GM19351 (cell line): ENCODE measurements at regions not wholly inside any gene's neighbourhood (a gene's known extent, or its start where the extent isn't known, plus 50 kb on each side); places are given as distances from the start of the nearest gene placed in this dataset.

Source experiments
- ATAC-seq: cut with Tn5 transposase; IDR thresholded peaks from one replicate; pipeline ENCODE4 v1.9.1; 2021; ENCODE audit warnings: mild to moderate bottlenecking, moderate library complexity; ENCODE audit not compliant: unreplicated experiment

DNA sequence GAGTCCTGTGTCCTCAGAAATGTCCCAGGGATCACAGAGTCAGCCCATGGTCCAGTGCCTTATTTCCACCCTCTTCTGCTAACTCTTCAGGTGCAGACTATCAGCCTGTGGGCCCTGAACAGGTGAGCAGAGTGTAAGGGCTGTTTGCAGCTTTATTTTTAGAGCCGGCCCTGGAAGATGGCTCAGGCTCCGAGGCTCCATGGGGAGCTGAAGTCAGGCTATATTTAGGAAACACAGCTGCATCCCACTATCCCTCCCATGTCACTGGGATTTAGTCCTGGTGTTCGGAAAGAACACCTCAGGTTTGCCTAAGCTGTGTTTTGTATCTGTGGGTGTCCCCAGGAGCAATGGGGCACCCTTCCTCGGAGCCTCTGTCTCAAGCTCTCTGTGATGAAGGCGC is 126.9 kb downstream of the RPS24 start:
- ATAC-seq = no peak

GRCh38 chr10:78162853-78163252 is 129.2 kb downstream of the RPS24 start:
- no peak for ATAC-seq

DNA sequence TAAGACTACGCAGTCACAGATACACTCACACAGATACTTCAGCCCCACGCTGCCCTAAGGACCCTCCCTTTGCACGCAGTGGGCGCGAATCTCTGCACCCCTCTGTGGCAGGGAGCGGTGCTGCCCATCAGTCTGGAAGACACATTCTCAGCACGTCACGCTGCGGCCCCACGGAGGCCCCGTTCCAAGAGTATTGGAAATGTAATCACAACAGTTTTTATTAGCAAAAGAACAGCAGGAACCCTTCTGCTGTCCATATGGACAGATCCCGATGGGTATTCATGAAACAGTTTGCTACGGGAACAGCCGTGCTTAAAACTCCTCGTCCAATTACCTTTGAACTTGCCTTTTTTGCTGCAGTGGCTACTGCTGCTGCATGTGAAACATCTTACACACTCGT is 131.0 kb downstream of the RPS24 start:
- no peak for ATAC-seq

- ATAC-seq = no peak
Measured at GRCh38 chr10:78165172-78165571, 131.5 kb downstream of the RPS24 start.

DNA sequence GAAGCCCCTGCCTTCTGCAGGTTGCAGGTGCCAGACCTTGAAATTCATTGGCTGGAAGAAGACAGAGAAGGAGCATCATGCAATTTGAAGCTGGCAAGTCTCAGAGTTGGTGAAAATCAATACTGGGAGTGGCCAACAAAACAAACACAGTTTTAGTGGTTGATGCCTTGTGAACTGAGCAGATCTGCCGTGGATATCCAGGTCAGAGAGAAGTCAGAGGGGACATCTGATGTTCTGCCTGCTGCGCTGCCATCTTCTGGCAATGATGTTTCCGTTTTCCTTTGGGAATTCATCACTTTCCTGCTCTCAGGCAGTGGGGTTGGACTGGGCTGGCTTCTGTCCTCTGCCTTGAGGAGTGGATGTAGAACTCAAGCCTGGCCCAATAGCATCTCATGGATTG is 132.0 kb downstream of the RPS24 start:
- no peak for ATAC-seq

DNA sequence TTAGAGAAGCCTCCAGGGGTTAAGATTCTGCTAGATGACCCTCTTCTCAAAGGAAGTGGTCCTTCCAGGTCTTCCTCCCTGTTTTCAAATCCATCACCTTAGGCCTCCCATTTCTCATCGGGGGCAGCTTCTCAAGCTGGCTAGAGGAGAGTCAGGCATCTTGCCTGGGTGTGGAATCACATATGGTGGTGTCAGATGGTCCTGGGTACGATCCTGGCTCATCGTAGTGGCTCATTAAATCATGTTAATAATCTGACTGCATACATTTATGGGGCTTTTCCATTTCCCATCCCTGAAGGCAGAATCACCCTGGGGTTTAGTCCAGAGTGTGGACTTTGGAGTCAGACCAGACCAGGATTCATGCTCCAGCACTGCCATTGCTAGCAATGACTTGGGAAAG is 132.6 kb downstream of the RPS24 start:
- ATAC-seq = no peak

GRCh38 chr10:78169214-78169613 is 135.6 kb downstream of the RPS24 start:
- ATAC-seq = no peak

GRCh38 chr10:78170026-78170475 is 136.4 kb downstream of the RPS24 start:
- no peak for ATAC-seq

GRCh38 chr10:78171633-78172400 is 138.2 kb downstream of the RPS24 start:
- ATAC-seq = no peak

DNA sequence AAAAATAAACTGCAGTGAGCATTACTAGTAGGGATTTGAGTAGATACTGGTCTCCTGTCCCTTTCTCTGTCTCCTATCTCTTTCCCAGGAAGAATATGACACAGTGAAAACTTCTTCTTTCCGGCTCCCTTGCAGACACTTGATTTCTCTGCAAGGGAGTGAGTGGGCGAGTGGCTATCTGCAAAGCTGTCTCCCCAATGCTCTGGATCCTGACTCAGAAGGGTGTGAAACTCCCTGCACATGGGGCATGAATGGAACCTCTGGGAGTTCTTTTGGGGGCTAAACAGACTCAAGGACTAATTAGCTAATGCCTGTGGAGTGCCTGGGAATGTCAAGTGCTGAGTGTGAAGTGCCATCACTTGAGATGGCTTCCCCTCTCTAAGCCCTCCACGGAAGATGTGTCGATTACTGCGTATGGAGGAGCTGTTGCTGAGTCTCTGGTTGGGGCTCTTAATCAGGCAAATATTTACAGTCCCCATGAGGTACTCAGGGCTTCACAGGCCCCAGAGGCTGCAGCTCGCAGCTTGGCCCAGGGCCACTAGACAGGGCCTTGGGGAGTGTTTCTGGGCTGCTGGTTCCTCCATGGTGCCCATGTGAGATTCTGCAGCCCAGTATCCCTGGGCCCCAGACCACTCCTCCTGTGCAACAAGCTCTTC is 139.8 kb downstream of the RPS24 start:
- no peak for ATAC-seq

- no peak for ATAC-seq
Measured at GRCh38 chr10:78175444-78176015, 141.9 kb downstream of the RPS24 start.

GRCh38 chr10:78176320-78177317 is 143.0 kb downstream of the RPS24 start:
- ATAC-seq = no peak

- ATAC-seq = no peak
Measured at GRCh38 chr10:78177491-78178185, 144.0 kb downstream of the RPS24 start.

DNA sequence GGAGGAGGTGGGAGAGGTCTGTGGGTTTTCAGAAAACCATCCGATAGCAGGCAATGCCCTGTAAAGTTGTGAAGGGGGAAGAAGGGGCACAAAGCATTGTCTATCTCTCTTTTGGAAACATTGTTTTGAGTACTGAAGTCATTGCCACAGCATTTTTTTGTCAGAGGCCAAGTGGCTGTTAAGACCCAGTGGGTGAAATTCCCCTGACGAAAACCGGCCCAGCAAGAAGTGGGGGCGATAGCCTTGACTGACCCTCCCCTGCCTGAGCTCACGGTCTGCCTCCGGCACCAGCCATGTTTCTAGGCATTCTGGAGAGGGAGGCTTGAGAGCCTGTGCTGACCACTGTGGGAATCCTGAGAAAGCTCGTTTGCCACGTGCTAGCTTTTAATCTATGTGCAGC is 144.7 kb downstream of the RPS24 start:
- no peak for ATAC-seq

DNA sequence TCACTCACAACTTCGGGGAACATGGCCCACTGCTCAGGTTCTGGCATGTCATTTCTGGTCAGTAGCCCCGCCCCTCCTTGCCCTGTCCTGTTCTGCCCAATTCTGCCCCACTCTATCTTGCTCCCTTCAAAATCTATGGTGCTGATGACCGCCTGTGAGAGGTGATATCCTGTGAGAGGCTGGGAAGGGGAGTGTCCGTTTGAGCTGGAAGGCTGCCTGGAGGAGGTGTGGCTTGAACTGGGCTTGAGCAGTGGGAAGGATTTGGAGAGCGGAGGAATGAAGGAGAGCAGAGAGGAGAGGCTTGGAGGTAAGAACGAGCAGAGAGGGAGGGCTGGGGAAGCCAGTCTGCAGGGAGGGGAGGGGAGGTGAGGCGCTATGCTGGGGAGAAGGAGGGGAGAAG is 145.3 kb downstream of the RPS24 start:
- no peak for ATAC-seq

DNA sequence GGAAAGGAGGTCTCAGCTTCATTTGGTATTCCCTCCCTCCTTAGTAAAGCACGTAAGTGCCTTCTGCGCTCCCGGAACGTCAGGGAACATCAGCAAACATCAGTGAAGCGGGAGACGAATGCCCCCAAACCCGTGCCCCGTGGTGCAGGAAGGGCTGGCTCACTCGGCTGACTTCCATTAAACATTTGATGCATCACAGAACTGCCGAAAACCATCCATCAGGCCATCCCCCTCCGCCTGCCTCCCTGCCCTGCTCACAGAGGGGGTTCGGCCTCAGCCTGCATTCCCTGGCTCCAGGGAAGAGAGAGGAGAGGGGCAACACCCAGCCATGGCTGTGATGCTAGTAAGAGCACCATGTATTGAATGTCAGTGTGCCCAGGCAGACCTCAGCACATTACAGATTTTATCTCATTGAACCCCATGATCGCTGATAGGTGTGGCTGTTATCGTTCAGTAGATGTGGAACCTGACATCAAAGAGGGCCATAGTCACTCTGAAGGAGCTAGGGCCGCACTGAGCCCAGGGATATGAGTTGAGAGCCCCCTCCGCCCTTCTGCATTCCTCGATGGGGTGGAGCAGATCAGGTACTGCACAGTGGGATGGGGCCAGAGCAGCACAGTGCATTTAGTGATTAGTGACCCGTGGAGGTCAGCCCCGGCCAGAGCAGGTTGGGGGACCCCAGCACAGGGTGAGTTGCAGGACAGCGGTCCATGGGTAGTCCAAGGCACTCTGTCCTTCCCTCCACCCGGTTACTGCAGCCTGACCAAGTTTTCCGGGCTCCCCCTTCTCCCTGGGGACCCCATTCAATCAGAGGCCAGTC is 146.4 kb downstream of the RPS24 start:
- no peak for ATAC-seq

GRCh38 chr10:78181381-78182055 is 147.9 kb downstream of the RPS24 start:
- ATAC-seq = no peak

DNA sequence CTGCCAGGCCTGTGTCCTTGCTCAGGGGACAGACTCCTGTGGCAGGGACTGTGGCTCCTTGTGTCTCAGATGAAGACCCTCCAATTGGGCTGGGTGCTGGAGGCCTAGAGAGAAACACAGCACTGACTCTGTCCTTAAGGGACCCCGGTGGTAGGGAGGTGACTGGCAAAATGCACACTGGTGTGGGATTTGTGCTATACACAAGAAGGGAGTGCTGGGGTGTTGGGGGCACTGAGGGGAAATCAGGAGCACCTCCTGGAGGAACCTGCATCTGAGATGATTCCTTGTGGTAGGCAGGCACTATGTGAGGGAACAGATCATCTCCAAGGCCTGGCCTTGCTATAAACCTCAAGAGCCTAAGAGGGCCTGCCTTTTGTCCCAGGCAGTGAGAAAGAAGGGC is 149.2 kb downstream of the RPS24 start:
- no peak for ATAC-seq
